ENCODE measurements at regions not wholly inside any gene's neighbourhood (a gene's known extent, or its start where the extent isn't known, plus 50 kb on each side); places are given as distances from the start of the nearest gene placed in this dataset.

- Histone ChIP-seq H3K27ac (ENCODE audit: insufficient read depth, low read length) (no peak overlapping the region), H4K8ac (ENCODE audit: low read depth in 2 of 2, low read length in 2 of 2) (no peak overlapping the region), H2AK9ac (replicated peaks; ENCODE audit: low read depth, low read length, poor library complexity) (no peak overlapping the region), H3K36me3 (ENCODE audit: control insufficient read depth, insufficient read depth, low read length) (no peaks in the 10 kb centered on the region), H4K20me1 (ENCODE audit: insufficient read depth, low read length) (no peaks in the 10 kb centered on the region), H3K9me1 (ENCODE audit: insufficient read depth, low read length) (no peaks in the 10 kb centered on the region), H3K4me1 (ENCODE audit: control insufficient read depth, insufficient read depth, low read length) (no peaks in the 10 kb centered on the region), H2BK20ac (ENCODE audit: low read depth, low read length) (no peak overlapping the region), H2AK5ac (ENCODE audit: low read depth, low read length) (no peak overlapping the region), H3K4me2 (ENCODE audit: low read depth, low read length) (no peak overlapping the region), H2BK120ac (ENCODE audit: low read depth, low read length) (no peak overlapping the region), H2AFZ (replicated peaks; ENCODE audit: low read length, poor library complexity) (no peak overlapping the region), H3K9ac (ENCODE audit: low read depth, low read length) (no peak overlapping the region), H3K18ac (ENCODE audit: low read depth, low read length) (no peak overlapping the region), H3K14ac (replicated peaks; ENCODE audit: low read depth, low read length) (no peak overlapping the region), H4K5ac (ENCODE audit: low read depth, low read length) (no peak overlapping the region), H3K4me3 (ENCODE audit: insufficient read depth, low read depth, low read length) (no peak overlapping the region), H4K91ac (ENCODE audit: insufficient read depth, low read depth, low read length) (no peak overlapping the region), H3K4ac (ENCODE audit: low read depth, low read length) (no peak overlapping the region), H3K23ac (ENCODE audit: low read depth, low read length) (no peak overlapping the region), H3K9me3 (ENCODE audit: control insufficient read depth, insufficient read depth, low read length) (peaks cover 2% of the 10 kb centered on the region; the same call in 1 of the 2 replicates), H2BK5ac (ENCODE audit: low read depth, low read length, poor library complexity, severe bottlenecking) (no peak overlapping the region), H3K56ac (ENCODE audit: extremely low read depth, insufficient read depth, low read length) (no peak overlapping the region), H3K27me3 (ENCODE audit: control insufficient read depth, insufficient read depth, low read length) (no peaks in the 10 kb centered on the region), H2BK15ac (ENCODE audit: low read depth, low read length) (no peak overlapping the region), H3K79me1 (ENCODE audit: low read depth in 1 of 2, low read length in 2 of 2) (no peaks in the 10 kb centered on the region)
- BruUV-seq (replicated peaks), result no TSS peak
- no CpG with 5 or more reads among the region's 5 CpGs for WGBS, 2 experiments (ENCODE audit: extremely low coverage in 2 of 2, insufficient read length in 1 of 2)
- no peak for ATAC-seq (ENCODE audit: low read depth)
- TF ChIP-seq RCOR1 (IDR thresholded peaks at IDR 0.05; ENCODE audit: insufficient replicate concordance, low read length) (no peak), RFX5 (IDR thresholded peaks at IDR 0.05; ENCODE audit: low read depth, low read length) (no peak), MAFK (IDR thresholded peaks at IDR 0.05; ENCODE audit: low read depth, low read length) (no peak)
- TF ChIP-seq, protein P1, sequence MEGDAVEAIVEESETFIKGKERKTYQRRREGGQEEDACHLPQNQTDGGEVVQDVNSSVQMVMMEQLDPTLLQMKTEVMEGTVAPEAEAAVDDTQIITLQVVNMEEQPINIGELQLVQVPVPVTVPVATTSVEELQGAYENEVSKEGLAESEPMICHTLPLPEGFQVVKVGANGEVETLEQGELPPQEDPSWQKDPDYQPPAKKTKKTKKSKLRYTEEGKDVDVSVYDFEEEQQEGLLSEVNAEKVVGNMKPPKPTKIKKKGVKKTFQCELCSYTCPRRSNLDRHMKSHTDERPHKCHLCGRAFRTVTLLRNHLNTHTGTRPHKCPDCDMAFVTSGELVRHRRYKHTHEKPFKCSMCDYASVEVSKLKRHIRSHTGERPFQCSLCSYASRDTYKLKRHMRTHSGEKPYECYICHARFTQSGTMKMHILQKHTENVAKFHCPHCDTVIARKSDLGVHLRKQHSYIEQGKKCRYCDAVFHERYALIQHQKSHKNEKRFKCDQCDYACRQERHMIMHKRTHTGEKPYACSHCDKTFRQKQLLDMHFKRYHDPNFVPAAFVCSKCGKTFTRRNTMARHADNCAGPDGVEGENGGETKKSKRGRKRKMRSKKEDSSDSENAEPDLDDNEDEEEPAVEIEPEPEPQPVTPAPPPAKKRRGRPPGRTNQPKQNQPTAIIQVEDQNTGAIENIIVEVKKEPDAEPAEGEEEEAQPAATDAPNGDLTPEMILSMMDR (conservative IDR thresholded peaks at IDR 0.05; ENCODE audit: low read depth, low read length), result no peak
- TF ChIP-seq, protein P2, sequence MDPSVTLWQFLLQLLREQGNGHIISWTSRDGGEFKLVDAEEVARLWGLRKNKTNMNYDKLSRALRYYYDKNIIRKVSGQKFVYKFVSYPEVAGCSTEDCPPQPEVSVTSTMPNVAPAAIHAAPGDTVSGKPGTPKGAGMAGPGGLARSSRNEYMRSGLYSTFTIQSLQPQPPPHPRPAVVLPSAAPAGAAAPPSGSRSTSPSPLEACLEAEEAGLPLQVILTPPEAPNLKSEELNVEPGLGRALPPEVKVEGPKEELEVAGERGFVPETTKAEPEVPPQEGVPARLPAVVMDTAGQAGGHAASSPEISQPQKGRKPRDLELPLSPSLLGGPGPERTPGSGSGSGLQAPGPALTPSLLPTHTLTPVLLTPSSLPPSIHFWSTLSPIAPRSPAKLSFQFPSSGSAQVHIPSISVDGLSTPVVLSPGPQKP (IDR thresholded peaks at IDR 0.05; ENCODE audit: borderline replicate concordance, low read depth, low read length), result no peak
- TF ChIP-seq, protein P3, sequence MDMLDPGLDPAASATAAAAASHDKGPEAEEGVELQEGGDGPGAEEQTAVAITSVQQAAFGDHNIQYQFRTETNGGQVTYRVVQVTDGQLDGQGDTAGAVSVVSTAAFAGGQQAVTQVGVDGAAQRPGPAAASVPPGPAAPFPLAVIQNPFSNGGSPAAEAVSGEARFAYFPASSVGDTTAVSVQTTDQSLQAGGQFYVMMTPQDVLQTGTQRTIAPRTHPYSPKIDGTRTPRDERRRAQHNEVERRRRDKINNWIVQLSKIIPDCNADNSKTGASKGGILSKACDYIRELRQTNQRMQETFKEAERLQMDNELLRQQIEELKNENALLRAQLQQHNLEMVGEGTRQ (IDR thresholded peaks at IDR 0.05; ENCODE audit: low read depth, low read length), result no peak
- POLR2A ChIA-PET (ENCODE audit: unreplicated experiment), result no interaction called here
- intact Hi-C loops (cut with micrococcal nuclease) (no loop called here), dilution Hi-C loops (cut with HindIII; ENCODE audit: low sequenced_read_pairs, unreplicated experiment) (no loop called here), in situ Hi-C loops (cut with MboI; ENCODE audit: low sequenced_read_pairs) (no loop called here)
- CTCF ChIA-PET, result no interaction called here
- no peak for DNase-seq
Measured at GRCh38 chr7:52925332-52925731, 110.1 kb upstream of the POM121L12 start.
